Endothelial cell of umbilical vein (primary cell): ENCODE measurements at regions not wholly inside any gene's neighbourhood (a gene's known extent, or its start where the extent isn't known, plus 50 kb on each side); places are given as distances from the start of the nearest gene placed in this dataset.

ENCODE experiments used
- FOS ChIP-seq: IDR thresholded peaks from 2 replicates; pipeline ENCODE4 v1.6.1; 2011; ENCODE audit warnings: mild to moderate bottlenecking, low read length, moderate library complexity, borderline replicate concordance; ENCODE audit not compliant: insufficient read depth
- GATA2 ChIP-seq: IDR thresholded peaks from 2 replicates; pipeline ENCODE4 v1.7.0; 2011; ENCODE audit warnings: low read depth, mild to moderate bottlenecking, moderate library complexity, mixed read lengths, low read length; ENCODE audit not compliant: insufficient read length, insufficient read depth
- JUN ChIP-seq: IDR thresholded peaks from 2 replicates; pipeline ENCODE4 v1.6.1; 2011; ENCODE audit warnings: borderline replicate concordance, low read depth; ENCODE audit not compliant: insufficient read length, insufficient read depth
- POLR2A ChIP-seq: IDR thresholded peaks from 2 replicates; pipeline ENCODE4 v1.6.1; 2012; ENCODE audit warnings: low read depth, mild to moderate bottlenecking, control low read depth, low read length
- POLR2AphosphoS5 ChIP-seq: IDR thresholded peaks from 2 replicates; pipeline ENCODE4 v1.6.1; 2012; ENCODE audit warnings: low read depth, mild to moderate bottlenecking, control low read depth, low read length, moderate library complexity; ENCODE audit not compliant: insufficient read depth
- TF ChIP-seq, protein P1 (sequence below), 2 donors: IDR thresholded peaks; 1 replicate in 1 of 2; 2 replicates in 1 of 2; pipeline ENCODE4 v1.5.1; 2011; ENCODE audit warnings: low read length in 2 of 2, mild to moderate bottlenecking in 2 of 2, moderate library complexity in 2 of 2, control low read depth in 1 of 2, inconsistent platforms in 1 of 2, low read depth in 1 of 2; ENCODE audit not compliant: insufficient read depth in 1 of 2; ENCODE audit errors: extremely low read depth in 1 of 2

DNA sequence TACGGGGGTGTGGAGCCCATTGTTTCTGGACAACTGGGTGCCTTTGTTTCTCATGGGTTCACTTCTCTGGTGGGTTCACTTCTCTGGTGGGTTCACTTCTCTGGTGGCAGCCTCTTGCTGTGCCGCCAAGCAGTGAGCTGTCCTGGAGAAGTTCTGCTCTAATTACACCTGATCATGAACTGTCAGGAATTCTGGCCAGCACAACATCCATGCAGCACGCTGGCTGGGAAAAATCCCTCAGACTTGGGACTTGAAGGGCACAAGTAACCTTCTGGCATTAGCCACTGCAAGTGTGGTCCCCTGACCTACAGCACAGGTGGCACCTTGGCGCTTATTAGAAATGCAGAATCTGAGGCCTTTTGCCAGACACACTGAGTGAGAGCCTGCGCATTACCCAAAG lies 752.5 kb downstream of the QKI start:
- no peak for TF ChIP-seq POLR2AphosphoS5
- no peak for TF ChIP-seq POLR2A
- no peak for TF ChIP-seq FOS
- TF ChIP-seq, protein P1, sequence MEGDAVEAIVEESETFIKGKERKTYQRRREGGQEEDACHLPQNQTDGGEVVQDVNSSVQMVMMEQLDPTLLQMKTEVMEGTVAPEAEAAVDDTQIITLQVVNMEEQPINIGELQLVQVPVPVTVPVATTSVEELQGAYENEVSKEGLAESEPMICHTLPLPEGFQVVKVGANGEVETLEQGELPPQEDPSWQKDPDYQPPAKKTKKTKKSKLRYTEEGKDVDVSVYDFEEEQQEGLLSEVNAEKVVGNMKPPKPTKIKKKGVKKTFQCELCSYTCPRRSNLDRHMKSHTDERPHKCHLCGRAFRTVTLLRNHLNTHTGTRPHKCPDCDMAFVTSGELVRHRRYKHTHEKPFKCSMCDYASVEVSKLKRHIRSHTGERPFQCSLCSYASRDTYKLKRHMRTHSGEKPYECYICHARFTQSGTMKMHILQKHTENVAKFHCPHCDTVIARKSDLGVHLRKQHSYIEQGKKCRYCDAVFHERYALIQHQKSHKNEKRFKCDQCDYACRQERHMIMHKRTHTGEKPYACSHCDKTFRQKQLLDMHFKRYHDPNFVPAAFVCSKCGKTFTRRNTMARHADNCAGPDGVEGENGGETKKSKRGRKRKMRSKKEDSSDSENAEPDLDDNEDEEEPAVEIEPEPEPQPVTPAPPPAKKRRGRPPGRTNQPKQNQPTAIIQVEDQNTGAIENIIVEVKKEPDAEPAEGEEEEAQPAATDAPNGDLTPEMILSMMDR (IDR thresholded peaks at IDR 0.05; ENCODE audit: extremely low read depth in 1 of 2, insufficient read depth in 1 of 2, low read depth in 1 of 2, low read length in 2 of 2): no peak
- TF ChIP-seq GATA2: no peak
- TF ChIP-seq JUN: no peak
